Activated CD4-positive, CD25-positive, alpha-beta regulatory T cell treated with anti-CD3 and anti-CD28 coated beads, Interleukin-2, amount 50 U/mL, for 72 hours (primary cell): ENCODE measurements at regions not wholly inside any gene's neighbourhood (a gene's known extent, or its start where the extent isn't known, plus 50 kb on each side); places are given as distances from the start of the nearest gene placed in this dataset.

Experiments
- DNase-seq: peaks from one replicate; pipeline ENCODE4 v3.0.0; 2021

DNA sequence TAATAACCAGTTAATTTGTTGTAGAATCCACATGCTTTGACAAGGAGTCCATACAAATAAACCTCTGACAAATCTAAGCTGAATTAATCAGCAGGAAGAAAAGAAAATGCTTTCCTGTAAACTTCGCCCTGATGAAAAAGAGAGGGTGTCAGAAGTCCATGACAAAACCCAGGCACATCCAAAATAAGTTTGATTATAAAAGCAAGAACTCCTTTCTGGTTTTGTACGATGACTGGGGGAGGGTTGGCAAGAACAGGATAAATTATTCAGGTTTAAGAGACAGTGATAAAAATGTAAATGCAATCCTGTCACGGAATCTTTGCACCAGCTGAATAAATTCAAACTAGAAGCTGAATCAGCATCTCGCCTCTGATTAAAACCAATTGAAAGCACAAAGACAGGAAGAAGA, 469.2 kb upstream of the TNP1 start:
- no peak for DNase-seq

DNA sequence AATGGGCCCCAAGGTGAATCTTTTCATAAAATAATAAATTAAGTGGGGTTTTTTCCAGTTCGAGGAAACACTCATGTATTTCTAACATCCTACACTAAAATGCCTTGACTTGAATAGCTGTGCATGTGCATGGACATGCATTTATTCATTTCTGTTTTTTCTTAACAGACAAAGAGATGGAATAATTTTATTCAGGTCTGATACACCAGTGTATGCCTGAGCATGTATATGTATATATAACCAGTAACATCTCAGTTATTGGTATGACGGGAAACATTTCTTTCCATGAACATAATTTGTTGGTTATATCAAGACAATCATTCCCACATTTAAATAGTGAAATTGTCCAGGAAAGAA, 468.7 kb upstream of the TNP1 start:
- DNase-seq = no peak

DNA sequence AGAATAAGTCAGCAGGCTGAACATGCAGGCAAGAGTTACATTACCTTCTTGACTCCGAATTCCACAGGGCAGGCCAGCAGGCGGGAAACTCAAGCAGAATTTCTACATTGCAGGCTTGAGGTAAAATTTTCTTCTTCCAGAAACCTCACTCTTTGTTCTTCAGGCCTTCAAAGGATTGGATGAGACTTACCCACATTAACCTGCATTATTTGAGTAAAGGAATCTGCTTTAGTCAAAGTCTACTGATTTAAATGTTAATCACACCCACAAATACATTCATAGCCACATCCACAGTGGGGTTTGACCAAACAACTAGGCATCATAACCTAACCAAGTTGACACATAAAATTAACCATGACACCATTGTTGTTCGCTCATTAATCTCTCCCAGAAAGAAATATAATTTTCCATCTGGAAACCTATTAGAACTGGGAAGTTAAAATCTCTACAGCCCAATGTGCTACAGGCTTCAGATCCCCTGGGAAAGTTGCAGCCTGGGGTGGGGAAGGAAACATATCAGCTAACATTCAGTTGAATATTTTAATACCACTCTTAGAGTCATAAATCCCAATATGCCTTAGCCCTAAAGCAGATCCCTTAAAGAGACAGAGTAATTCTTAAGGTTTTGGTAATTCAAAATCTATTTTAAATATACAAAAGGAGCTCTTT, 468.2 kb upstream of the TNP1 start:
- DNase-seq = no peak

DNA sequence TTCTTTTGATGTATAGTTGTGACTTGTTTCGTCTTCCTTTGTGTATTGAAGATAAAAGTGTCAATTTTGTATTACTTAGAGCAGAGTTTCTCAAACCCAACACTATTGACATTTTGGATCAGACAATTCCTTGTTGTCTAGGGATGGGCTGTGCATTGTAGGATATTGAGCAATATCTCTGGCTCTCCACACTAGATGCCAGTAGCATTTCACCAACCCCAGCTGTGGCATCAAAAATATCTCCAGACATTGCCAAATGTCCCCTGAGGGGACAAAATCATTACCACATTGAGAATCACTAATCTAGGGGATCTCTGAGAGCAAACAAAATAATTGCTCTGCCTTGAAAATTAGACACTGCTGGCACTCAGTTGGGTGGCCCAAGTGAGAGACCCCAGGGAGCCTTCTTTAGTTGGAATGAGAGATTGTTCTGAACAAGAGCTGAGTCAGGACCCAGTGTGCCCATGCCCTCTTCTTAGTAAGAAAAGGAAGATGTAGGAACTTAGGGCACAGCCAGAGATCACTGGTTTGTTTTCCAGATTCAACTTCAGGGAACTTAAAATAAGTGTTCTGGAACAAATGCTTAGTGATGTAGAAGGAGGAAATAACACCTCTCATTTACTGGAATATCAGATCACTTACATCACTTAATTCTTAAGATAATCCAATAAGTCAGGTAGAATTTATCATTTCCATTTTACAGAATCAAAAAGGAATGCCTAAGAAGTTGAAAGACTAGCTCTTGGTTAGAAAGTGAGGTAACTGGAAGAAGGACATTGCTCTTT, 466.6 kb upstream of the TNP1 start:
- no peak for DNase-seq

DNA sequence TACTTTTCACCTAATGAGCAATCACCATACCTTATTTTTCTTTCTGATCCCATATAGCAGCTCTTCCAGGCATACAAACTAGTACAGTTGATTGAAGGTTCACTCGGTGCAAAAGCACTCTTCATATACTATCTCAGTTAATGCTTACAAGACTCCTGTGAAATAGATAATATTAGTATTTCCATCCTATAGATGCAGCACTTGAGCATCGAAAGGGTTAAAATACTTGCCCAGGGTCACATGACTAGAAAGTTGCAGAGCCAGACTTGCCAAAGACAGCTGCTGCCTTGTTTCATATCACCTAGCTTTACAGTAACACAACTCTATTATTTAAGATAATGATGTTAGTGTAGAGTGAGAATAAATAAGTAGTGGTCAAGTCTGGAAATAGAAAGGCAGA, 466.0 kb upstream of the TNP1 start:
- DNase-seq = no peak

DNA sequence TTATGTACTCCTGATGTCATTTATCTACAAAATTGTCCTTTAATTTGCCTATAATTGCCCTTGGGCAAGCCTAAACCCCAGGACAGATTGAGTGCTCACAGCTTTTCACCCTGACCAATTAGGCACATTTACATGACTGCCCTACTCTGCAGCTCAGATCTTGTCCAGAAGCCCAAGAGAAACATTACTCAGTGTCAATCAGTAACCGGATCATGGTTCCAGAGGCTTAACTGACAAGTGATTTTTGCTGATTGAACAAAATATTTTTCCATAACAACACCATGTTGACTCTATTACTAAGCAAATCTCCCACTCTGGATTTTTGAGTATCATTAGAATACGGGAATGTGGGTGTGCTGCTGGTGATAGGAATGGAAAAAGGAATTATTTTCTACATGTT, 465.4 kb upstream of the TNP1 start:
- DNase-seq = no peak

DNA sequence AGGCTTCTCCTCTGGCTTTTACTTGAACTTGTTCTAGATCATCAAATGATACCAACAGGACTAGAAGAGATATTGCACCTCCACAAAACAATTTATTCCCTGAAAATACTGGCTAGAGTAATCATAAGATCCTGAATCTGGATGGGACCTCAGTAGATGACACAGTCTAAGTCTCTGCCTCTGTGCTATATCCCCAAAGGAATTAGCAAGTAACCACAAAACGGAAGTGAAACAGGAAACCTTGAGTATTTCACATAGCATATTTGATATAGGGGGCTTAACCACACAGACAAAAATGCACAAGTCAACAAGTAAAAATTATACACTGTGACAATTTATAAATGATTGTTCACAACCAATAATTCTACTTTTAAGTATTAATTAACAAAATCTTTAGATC, 456.9 kb upstream of the TNP1 start:
- DNase-seq = no peak

DNA sequence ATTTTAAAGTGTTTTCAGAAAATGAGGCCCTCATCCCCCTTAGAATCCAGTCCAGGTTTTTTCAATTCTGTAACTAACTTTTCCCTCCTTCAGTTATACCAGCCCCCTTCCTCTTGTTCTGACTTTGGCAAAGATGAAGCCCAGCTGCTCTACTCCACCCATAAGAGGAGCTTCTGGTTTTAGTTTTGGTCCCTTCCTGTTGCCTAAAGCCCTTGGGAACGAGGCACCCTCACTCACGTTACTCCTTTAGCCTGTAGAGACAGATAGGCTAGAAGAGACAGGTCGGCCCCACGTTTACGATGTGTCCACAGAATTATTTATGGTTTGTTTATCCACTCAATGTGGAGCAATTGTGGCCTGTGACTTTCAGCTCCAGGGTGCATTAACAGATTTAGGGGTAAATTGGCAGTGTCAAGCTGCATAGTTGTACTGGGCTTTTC, 454.2 kb upstream of the TNP1 start:
- DNase-seq = no peak

DNA sequence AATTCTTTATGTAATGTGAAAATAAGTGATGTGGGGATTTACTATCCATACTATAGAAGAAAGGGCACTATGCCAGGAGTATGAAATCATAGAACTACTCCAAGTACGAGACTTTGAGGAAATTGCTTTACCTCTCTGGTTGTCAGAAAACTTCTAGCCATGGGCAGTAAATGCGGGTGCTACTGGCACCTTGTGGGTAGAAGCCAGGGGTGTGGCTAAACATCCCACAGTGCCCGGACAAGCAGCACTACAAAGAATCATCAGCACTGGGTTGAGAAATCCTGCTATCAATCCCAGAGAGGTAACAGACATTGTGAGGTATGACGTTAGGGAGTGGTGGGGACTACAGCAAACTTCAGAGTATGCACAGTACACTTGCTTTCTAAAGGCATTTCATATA, 453.5 kb upstream of the TNP1 start:
- DNase-seq = no peak

DNA sequence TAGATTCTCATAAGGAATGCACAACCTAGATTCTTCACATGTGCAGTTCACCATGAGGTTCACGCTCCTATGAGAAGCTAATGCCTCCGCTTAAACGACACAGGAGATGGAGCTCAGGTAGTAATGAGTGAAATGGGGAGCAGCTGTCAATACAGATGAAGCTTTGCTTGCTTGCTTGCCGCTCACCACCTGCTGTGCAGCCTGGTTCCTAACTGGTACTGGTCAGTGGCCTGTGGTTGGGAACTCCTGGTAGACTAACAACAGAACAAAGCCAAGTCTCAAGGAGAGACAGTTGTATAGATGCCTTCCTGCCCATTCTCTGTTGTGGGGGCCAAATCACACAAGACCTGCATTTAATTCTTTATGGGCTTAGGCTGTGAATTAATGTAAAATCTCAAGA, 449.2 kb upstream of the TNP1 start:
- no peak for DNase-seq

DNA sequence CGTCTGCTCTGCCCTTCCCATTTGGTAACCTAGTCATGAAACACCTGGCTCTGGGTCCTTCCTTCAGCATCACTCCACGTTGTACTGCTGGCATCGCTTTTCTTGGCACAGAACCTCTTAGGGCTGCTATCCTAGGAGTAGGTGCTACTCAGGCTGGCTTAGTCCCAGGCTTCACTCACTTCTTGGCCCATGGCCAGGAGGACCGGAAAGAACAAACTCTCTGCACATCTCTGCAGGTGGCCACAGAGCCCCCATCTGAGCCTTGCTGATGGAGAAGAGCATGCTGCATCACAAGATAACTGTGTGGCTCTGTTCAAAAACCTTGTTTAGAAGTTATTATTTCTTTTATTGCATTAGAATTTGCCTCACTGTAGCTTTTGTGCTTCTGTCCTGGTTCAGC, 447.2 kb upstream of the TNP1 start:
- DNase-seq = no peak

DNA sequence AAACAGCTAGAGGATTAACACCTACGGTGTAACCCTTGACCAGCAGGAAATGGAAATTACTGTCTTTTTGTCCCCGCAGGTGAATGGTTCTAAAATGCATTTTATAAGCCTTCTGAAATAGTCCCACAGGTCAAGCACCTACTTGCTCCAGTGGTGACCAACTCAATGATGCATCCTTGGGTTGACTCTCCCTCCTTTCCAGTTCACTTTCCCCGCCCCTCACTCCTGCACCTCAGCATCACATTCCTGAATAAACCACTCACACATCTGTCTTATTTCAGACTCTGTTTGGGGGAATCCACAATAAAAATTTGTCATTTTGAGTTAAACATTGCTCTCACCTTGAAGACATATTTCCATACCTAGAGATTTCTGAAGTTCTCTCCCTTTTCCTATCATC, 446.0 kb upstream of the TNP1 start:
- DNase-seq = no peak

DNA sequence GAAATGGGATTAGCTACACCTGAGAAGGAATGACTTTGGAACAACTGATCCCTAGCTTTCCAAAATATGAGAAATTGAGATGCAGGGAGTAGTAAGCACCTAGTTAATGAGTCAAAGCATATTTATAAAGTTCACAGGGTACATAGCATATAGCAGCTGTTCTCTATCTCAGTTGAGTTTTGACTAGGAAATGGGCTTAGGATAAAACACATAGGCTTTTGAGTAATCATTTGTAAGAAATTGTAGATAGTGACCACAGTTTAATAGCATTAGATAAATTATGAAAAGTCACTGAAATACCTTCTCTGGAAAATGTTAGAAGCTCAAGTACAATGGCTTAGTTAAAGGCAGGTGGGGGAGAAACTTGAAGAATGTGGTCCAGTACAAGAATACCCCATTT, 444.7 kb upstream of the TNP1 start:
- no peak for DNase-seq

DNA sequence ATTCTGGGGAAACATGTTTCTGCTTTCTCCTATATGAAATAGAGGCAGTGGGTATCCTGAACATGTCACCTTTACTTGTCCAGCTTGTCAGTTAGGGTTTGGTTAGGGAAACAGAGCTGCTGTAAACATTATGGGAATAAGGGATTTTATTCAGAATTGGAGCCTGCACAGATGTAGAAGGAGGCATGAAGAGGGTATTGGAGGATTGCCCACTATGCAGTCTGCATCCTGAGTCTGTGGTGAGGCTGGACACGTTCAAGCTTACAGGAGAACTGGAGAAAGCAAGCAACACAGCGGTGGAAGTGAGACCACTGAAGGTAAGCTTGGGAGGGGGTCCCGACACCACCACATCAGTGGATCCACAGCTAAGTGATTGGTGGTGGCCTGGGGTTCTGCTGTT, 443.0 kb upstream of the TNP1 start:
- no peak for DNase-seq

DNA sequence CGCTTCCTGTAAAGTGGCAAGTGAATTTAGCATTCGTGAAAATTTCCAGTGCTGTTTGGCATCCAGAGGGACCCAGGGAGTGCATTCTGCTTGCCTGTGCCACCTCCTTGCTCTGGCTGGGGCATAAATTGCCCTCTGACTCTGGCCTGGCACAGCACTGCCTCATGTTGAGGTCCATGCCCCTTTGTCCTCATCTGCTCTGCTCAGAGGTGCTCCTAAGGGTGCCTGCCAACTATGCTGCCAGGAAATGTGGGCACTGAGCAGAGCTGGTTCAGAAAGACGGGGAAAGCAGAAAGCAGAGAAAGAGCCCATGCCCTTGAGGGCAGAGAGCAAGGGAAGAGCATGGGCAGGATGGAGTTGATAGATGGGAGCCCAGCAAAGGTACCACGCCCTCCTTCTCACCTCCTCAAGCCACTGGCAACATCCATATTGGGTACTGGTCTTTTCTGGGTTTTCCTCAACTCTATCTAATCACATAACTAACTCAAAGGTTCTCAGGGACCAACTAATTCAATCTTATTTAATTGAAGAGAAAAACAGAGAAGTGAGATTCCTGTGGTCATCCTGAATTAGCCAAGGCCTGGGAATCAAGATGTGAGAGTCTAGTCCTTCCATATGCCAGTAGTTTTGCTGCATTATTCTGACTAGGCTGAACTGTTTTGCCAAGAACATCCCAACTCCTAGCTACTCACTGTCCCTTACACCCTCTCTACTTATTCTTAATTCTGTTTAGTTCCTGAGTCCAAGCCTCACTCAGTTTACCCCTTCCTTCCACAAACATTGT, 441.5 kb upstream of the TNP1 start:
- DNase-seq = no peak

DNA sequence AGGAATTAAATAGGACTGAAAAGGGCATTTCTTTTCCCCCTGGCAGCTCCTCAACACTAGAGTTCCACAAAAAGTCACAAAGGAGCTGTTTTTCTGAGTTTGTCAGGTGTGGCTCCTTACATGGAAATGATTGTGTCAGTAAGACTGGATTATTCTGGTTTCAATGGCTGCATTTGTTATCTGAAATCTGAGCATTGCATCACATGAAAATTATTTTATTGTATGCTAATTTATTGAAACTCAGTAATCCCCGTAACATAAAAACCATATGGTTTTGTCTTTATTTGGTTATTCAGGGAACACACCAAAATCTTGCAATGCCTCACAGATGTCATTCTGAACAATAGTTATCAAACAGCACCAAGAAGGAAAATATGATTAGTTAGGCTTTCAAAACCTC, 439.7 kb upstream of the TNP1 start:
- no peak for DNase-seq

DNA sequence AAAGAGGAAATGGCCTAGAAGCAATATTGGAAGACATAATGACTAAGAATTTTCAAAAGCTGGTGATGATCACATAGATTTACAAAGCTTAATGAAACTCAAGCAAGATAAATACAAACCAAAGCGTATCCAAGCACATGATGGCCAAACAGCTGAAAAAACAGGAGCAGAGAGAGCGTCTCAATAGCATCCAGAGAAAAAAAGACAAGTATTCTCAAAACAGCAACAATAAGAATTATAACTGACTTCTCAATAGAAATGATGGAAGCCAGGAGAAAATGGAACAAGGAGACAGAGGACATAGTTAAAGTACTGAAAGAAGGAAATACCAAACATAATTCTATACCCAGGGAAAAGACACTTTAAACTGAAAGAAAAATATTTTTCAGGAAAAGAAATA, 437.2 kb upstream of the TNP1 start:
- no peak for DNase-seq

DNA sequence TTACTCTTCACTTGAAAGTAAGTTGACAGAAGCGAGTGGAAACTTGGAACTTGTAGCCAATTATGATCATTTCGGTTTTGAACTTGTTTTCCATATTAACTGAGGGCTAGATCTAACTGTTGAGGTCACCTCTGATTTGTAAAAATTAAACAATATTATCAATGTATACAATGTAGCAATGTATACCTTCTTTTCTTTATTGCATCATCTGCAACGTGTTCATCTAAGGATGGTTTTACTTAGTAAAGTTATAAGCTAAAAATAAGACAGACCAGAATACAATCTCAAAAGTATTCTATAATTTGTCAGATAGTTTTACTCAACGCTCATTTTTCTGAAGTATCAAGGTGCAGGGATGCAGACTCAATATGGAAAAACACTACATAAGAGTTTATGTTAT, 435.0 kb upstream of the TNP1 start:
- DNase-seq = no peak

DNA sequence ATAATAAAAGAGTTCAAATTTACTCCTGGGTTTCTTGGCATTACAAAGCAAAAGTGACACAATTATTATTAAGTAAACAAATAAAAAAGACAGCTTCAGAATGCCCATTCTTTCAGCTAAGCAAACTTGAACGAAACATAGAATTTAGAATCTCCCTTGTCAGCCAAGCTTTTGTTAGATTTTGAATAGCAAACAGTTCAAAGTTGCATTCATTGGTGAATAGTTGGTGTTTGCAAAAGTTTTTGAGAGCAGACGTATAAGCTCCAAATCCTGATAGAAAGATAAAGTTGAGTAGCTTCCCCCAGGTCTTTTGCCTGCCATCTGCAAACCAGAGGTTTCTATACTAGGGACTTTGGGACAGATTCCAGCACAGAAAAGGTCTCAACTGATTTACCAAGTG, 434.3 kb upstream of the TNP1 start:
- DNase-seq = no peak

DNA sequence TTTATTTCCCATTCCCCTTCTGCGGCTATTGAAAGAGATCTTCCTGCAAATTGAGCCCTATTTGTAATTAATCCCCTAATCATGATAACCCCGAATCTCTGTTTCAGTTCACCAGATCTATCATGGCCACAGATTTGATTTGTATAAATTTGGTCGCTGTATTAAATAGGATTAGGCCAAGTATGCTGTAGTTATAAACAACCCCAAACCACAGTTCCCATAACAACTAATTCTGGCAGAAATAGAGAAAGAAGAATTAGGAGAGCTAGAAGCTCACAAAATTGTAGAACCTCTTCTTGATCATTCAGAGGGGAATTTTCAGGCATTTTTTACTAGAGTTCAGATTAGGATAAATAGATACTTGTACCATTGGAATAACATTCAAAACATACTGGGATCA, 433.7 kb upstream of the TNP1 start:
- DNase-seq = no peak

DNA sequence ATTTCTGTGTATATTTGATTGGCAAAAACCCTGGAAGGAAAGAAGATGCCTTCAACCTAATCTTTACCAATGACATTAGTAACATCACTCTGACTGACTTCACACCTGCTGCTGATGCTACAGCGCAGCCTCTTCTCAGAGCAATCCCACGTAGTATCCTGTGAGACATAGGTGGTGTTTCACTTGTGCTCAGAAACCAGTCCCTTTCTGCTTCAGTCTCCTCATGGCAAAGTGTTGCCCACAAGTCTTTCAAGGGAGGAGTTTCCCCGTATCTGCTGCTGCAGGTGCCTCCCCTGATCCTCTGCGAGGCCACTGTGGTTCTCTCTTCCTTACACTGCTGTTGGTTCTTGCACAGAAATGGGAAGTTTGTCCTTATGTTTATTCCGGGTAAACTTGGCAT, 433.2 kb upstream of the TNP1 start:
- DNase-seq = no peak

DNA sequence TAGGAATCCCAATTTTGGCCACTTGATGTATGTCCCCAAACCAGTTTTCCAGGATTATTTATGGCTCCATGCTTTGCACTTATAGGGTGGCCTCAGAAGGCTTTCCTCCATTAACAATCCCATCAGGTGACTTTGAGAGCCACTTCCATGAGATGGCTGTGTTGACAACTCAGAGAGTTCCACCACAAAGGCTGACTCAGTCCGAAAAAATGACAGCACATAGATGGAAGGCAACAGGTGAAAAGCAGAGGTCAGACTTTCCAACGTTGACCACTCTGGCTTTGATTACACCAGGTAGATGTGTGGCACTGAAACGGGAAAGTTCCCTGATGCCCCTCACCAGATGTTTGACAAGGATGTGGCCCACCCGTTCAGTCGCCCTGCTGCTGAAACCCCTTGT, 431.4 kb upstream of the TNP1 start:
- no peak for DNase-seq

DNA sequence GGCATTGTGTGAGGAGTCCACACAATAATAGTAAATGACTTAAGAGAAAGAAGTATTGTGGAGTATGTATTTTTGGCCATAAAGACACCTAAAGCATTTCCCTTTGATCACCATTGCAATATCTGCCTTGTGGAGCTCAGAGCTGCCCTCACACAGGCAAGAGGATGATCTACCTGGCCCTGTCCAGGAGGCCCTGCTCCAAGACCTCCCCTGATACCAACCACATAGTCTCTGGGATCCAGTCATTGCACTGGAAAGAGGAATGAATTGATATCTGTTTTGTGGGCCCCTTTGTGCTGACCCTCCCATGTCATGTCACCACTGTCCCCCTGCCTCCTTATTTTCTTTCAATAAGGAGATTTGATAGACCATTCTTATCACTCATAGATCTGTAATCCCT, 430.6 kb upstream of the TNP1 start:
- no peak for DNase-seq

DNA sequence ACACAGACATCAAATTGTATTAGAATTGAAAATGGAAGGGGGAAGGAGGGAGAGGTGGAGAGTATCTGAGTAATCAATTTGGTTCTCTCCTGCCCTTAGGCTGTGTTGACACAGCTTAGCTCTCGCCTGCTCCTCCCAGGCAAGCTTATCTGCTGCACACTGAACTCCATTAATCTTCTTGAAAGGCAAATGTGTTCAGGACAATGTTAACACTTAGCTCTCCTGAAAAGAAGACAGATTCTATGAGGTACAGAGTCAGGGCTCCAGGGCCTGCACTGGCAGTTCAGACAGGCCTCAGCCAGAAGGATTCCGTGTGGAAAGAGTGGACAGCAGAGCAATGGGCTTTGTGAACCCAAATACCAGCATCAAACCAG, 430.0 kb upstream of the TNP1 start:
- DNase-seq = no peak
